ENCODE measurements at regions not wholly inside any gene's neighbourhood (a gene's known extent, or its start where the extent isn't known, plus 50 kb on each side); places are given as distances from the start of the nearest gene placed in this dataset.
"Not testable (repeated sequence)": the region's sequence is repeated elsewhere in the genome, so short reads cannot be mapped to it uniquely, and the experiment has no call there.

- Histone ChIP-seq H3K4me1 (ENCODE audit: insufficient read depth, low read length) (no peaks in the 10 kb centered on the region), H3K27ac (ENCODE audit: low read length) (no peak overlapping the region), H3K9me3 (ENCODE audit: insufficient read depth, low read depth, low read length) (no peaks in the 10 kb centered on the region), H3K27me3 (ENCODE audit: insufficient read depth, low read length) (no peaks in the 10 kb centered on the region), H3K9ac (ENCODE audit: low read depth, low read length) (no peak overlapping the region), H3K4me3 (ENCODE audit: low read length) (no peak overlapping the region), H3K36me3 (ENCODE audit: insufficient read depth, low read depth, low read length) (no peaks in the 10 kb centered on the region)
Observed at GRCh38 chr3:82186017-82186416, 424.6 kb upstream of the GBE1 start.

GRCh38 chr3:82179291-82179690 is 417.8 kb upstream of the GBE1 start:
- H3K4me3 ChIP-seq (ENCODE audit: low read length), result no peak overlapping the region
- no peak overlapping the region for H3K9ac ChIP-seq (ENCODE audit: low read depth, low read length)
- no peaks in the 10 kb centered on the region for H3K9me3 ChIP-seq (ENCODE audit: insufficient read depth, low read depth, low read length)
- no peaks in the 10 kb centered on the region for H3K27me3 ChIP-seq (ENCODE audit: insufficient read depth, low read length)
- no peaks in the 10 kb centered on the region for H3K4me1 ChIP-seq (ENCODE audit: insufficient read depth, low read length)
- no peak overlapping the region for H3K27ac ChIP-seq (ENCODE audit: low read length)
- no peaks in the 10 kb centered on the region for H3K36me3 ChIP-seq (ENCODE audit: insufficient read depth, low read depth, low read length)

- Histone ChIP-seq H3K4me3 (ENCODE audit: low read length) (no peak overlapping the region), H3K9ac (ENCODE audit: low read depth, low read length) (no peak overlapping the region), H3K27me3 (ENCODE audit: insufficient read depth, low read length) (no peaks in the 10 kb centered on the region), H3K9me3 (ENCODE audit: insufficient read depth, low read depth, low read length) (no peaks in the 10 kb centered on the region), H3K36me3 (ENCODE audit: insufficient read depth, low read depth, low read length) (no peaks in the 10 kb centered on the region), H3K4me1 (ENCODE audit: insufficient read depth, low read length) (no peaks in the 10 kb centered on the region), H3K27ac (ENCODE audit: low read length) (no peak overlapping the region)
Observed at GRCh38 chr3:82178291-82178690, 416.8 kb upstream of the GBE1 start.

- H3K4me1 ChIP-seq (ENCODE audit: insufficient read depth, low read length), result no peaks in the 10 kb centered on the region
- no peaks in the 10 kb centered on the region for H3K36me3 ChIP-seq (ENCODE audit: insufficient read depth, low read depth, low read length)
- H3K27me3 ChIP-seq (ENCODE audit: insufficient read depth, low read length), result no peaks in the 10 kb centered on the region
Observed at GRCh38 chr3:82177774-82178173, 416.3 kb upstream of the GBE1 start.

GRCh38 chr3:82165266-82165665 is 403.8 kb upstream of the GBE1 start:
- H3K9me3 ChIP-seq (ENCODE audit: insufficient read depth, low read depth, low read length), result no peaks in the 10 kb centered on the region
- no peaks in the 10 kb centered on the region for H3K27me3 ChIP-seq (ENCODE audit: insufficient read depth, low read length)
- no peak overlapping the region for H3K4me3 ChIP-seq (ENCODE audit: low read length)
- no peaks in the 10 kb centered on the region for H3K4me1 ChIP-seq (ENCODE audit: insufficient read depth, low read length)
- H3K9ac ChIP-seq (ENCODE audit: low read depth, low read length), result no peak overlapping the region
- no peaks in the 10 kb centered on the region for H3K36me3 ChIP-seq (ENCODE audit: insufficient read depth, low read depth, low read length)
- H3K27ac ChIP-seq (ENCODE audit: low read length), result no peak overlapping the region

More at GRCh38 chr3:82177774-82178173, 416.3 kb upstream of the GBE1 start:
- no peak overlapping the region for H3K4me3 ChIP-seq (ENCODE audit: low read length)
- no peak overlapping the region for H3K9ac ChIP-seq (ENCODE audit: low read depth, low read length)
- H3K27ac ChIP-seq (ENCODE audit: low read length), result no peak overlapping the region
- no peaks in the 10 kb centered on the region for H3K9me3 ChIP-seq (ENCODE audit: insufficient read depth, low read depth, low read length)

- Histone ChIP-seq H3K4me1 (ENCODE audit: insufficient read depth, low read length) (no peaks in the 10 kb centered on the region), H3K9ac (ENCODE audit: low read depth, low read length) (no peak overlapping the region), H3K9me3 (ENCODE audit: insufficient read depth, low read depth, low read length) (no peaks in the 10 kb centered on the region), H3K27ac (ENCODE audit: low read length) (no peak overlapping the region), H3K36me3 (ENCODE audit: insufficient read depth, low read depth, low read length) (no peaks in the 10 kb centered on the region), H3K4me3 (ENCODE audit: low read length) (no peak overlapping the region), H3K27me3 (ENCODE audit: insufficient read depth, low read length) (no peaks in the 10 kb centered on the region)
Observed at GRCh38 chr3:82163907-82164520, 402.6 kb upstream of the GBE1 start.

- no peaks in the 10 kb centered on the region for H3K36me3 ChIP-seq (ENCODE audit: insufficient read depth, low read depth, low read length)
- H3K9me3 ChIP-seq (ENCODE audit: insufficient read depth, low read depth, low read length), result no peaks in the 10 kb centered on the region; the same call in 1 of the 2 replicates
- H3K9ac ChIP-seq (ENCODE audit: low read depth, low read length), result no peak overlapping the region
- H3K4me3 ChIP-seq (ENCODE audit: low read length), result no peak overlapping the region
- H3K4me1 ChIP-seq (ENCODE audit: insufficient read depth, low read length), result no peaks in the 10 kb centered on the region
- no peaks in the 10 kb centered on the region for H3K27me3 ChIP-seq (ENCODE audit: insufficient read depth, low read length)
- no peak overlapping the region for H3K27ac ChIP-seq (ENCODE audit: low read length)
Observed at GRCh38 chr3:82157952-82158351, 396.5 kb upstream of the GBE1 start.

GRCh38 chr3:82153892-82154291 is 392.4 kb upstream of the GBE1 start:
- H3K4me3 ChIP-seq (ENCODE audit: low read length); H3K9me3 ChIP-seq (ENCODE audit: insufficient read depth, low read depth, low read length); H3K36me3 ChIP-seq (ENCODE audit: insufficient read depth, low read depth, low read length); H3K27me3 ChIP-seq (ENCODE audit: insufficient read depth, low read length); H3K27ac ChIP-seq (ENCODE audit: low read length); H3K9ac ChIP-seq (ENCODE audit: low read depth, low read length); H3K4me1 ChIP-seq (ENCODE audit: insufficient read depth, low read length): not testable (repeated sequence)

- H3K36me3 ChIP-seq (ENCODE audit: insufficient read depth, low read depth, low read length), result no peaks in the 10 kb centered on the region
- H3K9me3 ChIP-seq (ENCODE audit: insufficient read depth, low read depth, low read length), result no peaks in the 10 kb centered on the region
- peaks cover 7% of the 10 kb centered on the region; the same call in 1 of the 2 replicates for H3K4me1 ChIP-seq (ENCODE audit: insufficient read depth, low read length)
- H3K4me3 ChIP-seq (ENCODE audit: low read length), result no peak overlapping the region
- no peak overlapping the region for H3K9ac ChIP-seq (ENCODE audit: low read depth, low read length)
- no peak overlapping the region for H3K27ac ChIP-seq (ENCODE audit: low read length)
- H3K27me3 ChIP-seq (ENCODE audit: insufficient read depth, low read length), result no peaks in the 10 kb centered on the region
Observed at GRCh38 chr3:82145742-82146141, 384.3 kb upstream of the GBE1 start.

GRCh38 chr3:82144811-82145210 is 383.4 kb upstream of the GBE1 start:
- Histone ChIP-seq H3K9ac (ENCODE audit: low read depth, low read length) (no peak overlapping the region), H3K27ac (ENCODE audit: low read length) (no peak overlapping the region), H3K27me3 (ENCODE audit: insufficient read depth, low read length) (no peaks in the 10 kb centered on the region), H3K36me3 (ENCODE audit: insufficient read depth, low read depth, low read length) (no peaks in the 10 kb centered on the region), H3K4me1 (ENCODE audit: insufficient read depth, low read length) (peaks cover 7% of the 10 kb centered on the region; the same call in 1 of the 2 replicates), H3K4me3 (ENCODE audit: low read length) (no peak overlapping the region), H3K9me3 (ENCODE audit: insufficient read depth, low read depth, low read length) (no peaks in the 10 kb centered on the region)

GRCh38 chr3:82143661-82144412 is 382.4 kb upstream of the GBE1 start:
- Histone ChIP-seq H3K27me3 (ENCODE audit: insufficient read depth, low read length) (no peaks in the 10 kb centered on the region), H3K36me3 (ENCODE audit: insufficient read depth, low read depth, low read length) (no peaks in the 10 kb centered on the region), H3K9ac (ENCODE audit: low read depth, low read length) (no peak overlapping the region), H3K4me3 (ENCODE audit: low read length) (no peak overlapping the region), H3K9me3 (ENCODE audit: insufficient read depth, low read depth, low read length) (0 out of 2 replicates have a peak, but pooled peaks cover 2% of the 10 kb centered on the region), H3K27ac (ENCODE audit: low read length) (peak overlapping the region; percentile 34), H3K4me1 (ENCODE audit: insufficient read depth, low read length) (peaks cover 7% of the 10 kb centered on the region; the same call in 1 of the 2 replicates)

- no peak overlapping the region for H3K27ac ChIP-seq (ENCODE audit: low read length)
- no peaks in the 10 kb centered on the region for H3K36me3 ChIP-seq (ENCODE audit: insufficient read depth, low read depth, low read length)
- H3K9me3 ChIP-seq (ENCODE audit: insufficient read depth, low read depth, low read length), result 0 out of 2 replicates have a peak, but pooled peaks cover 4% of the 10 kb centered on the region
- peaks cover 7% of the 10 kb centered on the region; the same call in 1 of the 2 replicates for H3K4me1 ChIP-seq (ENCODE audit: insufficient read depth, low read length)
- no peak overlapping the region for H3K4me3 ChIP-seq (ENCODE audit: low read length)
- H3K9ac ChIP-seq (ENCODE audit: low read depth, low read length), result no peak overlapping the region
- no peaks in the 10 kb centered on the region for H3K27me3 ChIP-seq (ENCODE audit: insufficient read depth, low read length)
Observed at GRCh38 chr3:82141592-82141991, 380.1 kb upstream of the GBE1 start.
